GM12892 (cell line): ENCODE measurements at regions not wholly inside any gene's neighbourhood (a gene's known extent, or its start where the extent isn't known, plus 50 kb on each side); places are given as distances from the start of the nearest gene placed in this dataset.

Experiments used
- DNase-seq: peaks from one replicate; pipeline ENCODE4 v3.0.0; 2011; ENCODE audit not compliant: insufficient read length
- FAIRE-seq: peaks from 2 replicates; lab custom pipeline; 2011; peaks lifted over from hg19 to GRCh38; lab: Jason Lieb, UNC
- POLR2A ChIP-seq: IDR thresholded peaks from 2 replicates; pipeline ENCODE4 v1.6.1; 2011; ENCODE audit warnings: low read depth, low read length, control low read depth
- POLR2AphosphoS5 ChIP-seq: IDR thresholded peaks from 2 replicates; pipeline ENCODE4 v1.6.1; 2011; ENCODE audit warnings: low read depth, low read length, control low read depth
- TAF1 ChIP-seq: IDR thresholded peaks from 2 replicates; pipeline ENCODE4 v1.6.1; 2011; ENCODE audit warnings: low read depth, mild to moderate bottlenecking, control low read depth, low read length, borderline replicate concordance

GRCh38 chr10:125565046-125565445 lies 117.9 kb downstream of the TEX36 start:
- no peak for FAIRE-seq
- TF ChIP-seq POLR2AphosphoS5, result no peak
- no peak for TF ChIP-seq POLR2A
- no peak for TF ChIP-seq TAF1
- DNase-seq, result no peak

- TF ChIP-seq TAF1, result no peak
- TF ChIP-seq POLR2AphosphoS5, result no peak
- no peak for TF ChIP-seq POLR2A
- FAIRE-seq (no peak), DNase-seq (no peak)
These were observed 118.4 kb downstream of the TEX36 start for GRCh38 chr10:125564570-125564969.

GRCh38 chr10:125562737-125563136 lies 120.2 kb downstream of the TEX36 start:
- FAIRE-seq, result no peak
- DNase-seq, result no peak
- TF ChIP-seq POLR2A (no peak), TAF1 (no peak), POLR2AphosphoS5 (no peak)

GRCh38 chr10:125560947-125561346 lies 122.0 kb downstream of the TEX36 start:
- DNase-seq, result no peak
- TF ChIP-seq TAF1, result no peak
- TF ChIP-seq POLR2A, result no peak
- no peak for TF ChIP-seq POLR2AphosphoS5
- no peak for FAIRE-seq

GRCh38 chr10:125559210-125559609 lies 123.8 kb downstream of the TEX36 start:
- no peak for DNase-seq
- TF ChIP-seq POLR2AphosphoS5 (no peak), POLR2A (no peak), TAF1 (no peak)
- no peak for FAIRE-seq

- DNase-seq, result no peak
- no peak for FAIRE-seq
- no peak for TF ChIP-seq POLR2AphosphoS5
These were observed 125.0 kb downstream of the TEX36 start for GRCh38 chr10:125557801-125558505.

- no peak for DNase-seq
These were observed 125.7 kb downstream of the TEX36 start for GRCh38 chr10:125557311-125557710.

GRCh38 chr10:125556882-125557281 lies 126.1 kb downstream of the TEX36 start:
- TF ChIP-seq TAF1, result no peak
- no peak for TF ChIP-seq POLR2AphosphoS5
- TF ChIP-seq POLR2A, result no peak
- no peak for FAIRE-seq
- no peak for DNase-seq

More at GRCh38 chr10:125557311-125557710, 125.7 kb downstream of the TEX36 start:
- no peak for FAIRE-seq
- TF ChIP-seq TAF1 (no peak), POLR2A (no peak), POLR2AphosphoS5 (no peak)

GRCh38 chr10:125555743-125556142 lies 127.2 kb downstream of the TEX36 start:
- FAIRE-seq (no peak), DNase-seq (no peak)
- TF ChIP-seq POLR2A, result no peak
- TF ChIP-seq TAF1, result no peak
- no peak for TF ChIP-seq POLR2AphosphoS5

- DNase-seq (no peak), FAIRE-seq (no peak)
- TF ChIP-seq POLR2A, result no peak
- TF ChIP-seq POLR2AphosphoS5, result no peak
- TF ChIP-seq TAF1, result no peak
These were observed 127.7 kb downstream of the TEX36 start for GRCh38 chr10:125555267-125555666.

- TF ChIP-seq POLR2A (no peak), TAF1 (no peak), POLR2AphosphoS5 (no peak)
- no peak for FAIRE-seq
- DNase-seq, result no peak
These were observed 128.2 kb downstream of the TEX36 start for GRCh38 chr10:125554753-125555152.

GRCh38 chr10:125554016-125554703 lies 128.8 kb downstream of the TEX36 start:
- no peak for FAIRE-seq
- TF ChIP-seq POLR2AphosphoS5, result no peak
- TF ChIP-seq POLR2A, result no peak
- TF ChIP-seq TAF1, result no peak

GRCh38 chr10:125553091-125553490 lies 129.9 kb downstream of the TEX36 start:
- TF ChIP-seq TAF1, result no peak
- no peak for TF ChIP-seq POLR2AphosphoS5
- TF ChIP-seq POLR2A, result no peak
- FAIRE-seq (no peak), DNase-seq (no peak)

More at GRCh38 chr10:125554016-125554703, 128.8 kb downstream of the TEX36 start:
- DNase-seq, result no peak
